NB4 (cell line): ENCODE measurements at regions not wholly inside any gene's neighbourhood (a gene's known extent, or its start where the extent isn't known, plus 50 kb on each side); places are given as distances from the start of the nearest gene placed in this dataset.

Experiments used
- CTCF ChIP-seq: IDR thresholded peaks from one replicate; pipeline ENCODE4 v1.5.1; 2012; ENCODE audit warnings: low read depth, low read length
- MAX ChIP-seq: IDR thresholded peaks from 2 replicates; pipeline ENCODE4 v1.6.1; 2011; ENCODE audit warnings: low read depth, low read length

GRCh38 chr3:171948674-171949073 lies 90.7 kb upstream of the FNDC3B start:
- TF ChIP-seq CTCF = no peak
- TF ChIP-seq MAX = no peak
